Thoracic aorta (tissue), 2 donors: ENCODE measurements at regions not wholly inside any gene's neighbourhood (a gene's known extent, or its start where the extent isn't known, plus 50 kb on each side); places are given as distances from the start of the nearest gene placed in this dataset.

ENCODE experiments used
- ATAC-seq: fragments of 150-250 bp; one replicate; pipeline ENCODE4 v1.8.0; 2017; ENCODE audit warnings: low read depth; ENCODE audit not compliant: insufficient number of reproducible peaks, low FRiP score
- DNase-seq: peaks from one replicate; pipeline ENCODE4 v3.0.0-alpha.2; 2020; ENCODE audit warnings: low spot score
- H3K27ac ChIP-seq, 2 donors: fragments of 200-600 bp; sonication (generic); 1 replicate in 1 of 2; 2 replicates in 1 of 2; pipeline ENCODE4 v1.5.1; 2016; ENCODE audit warnings: mild to moderate bottlenecking in 2 of 2, moderate library complexity in 2 of 2
- H3K27me3 ChIP-seq: fragments of 200-600 bp; sonication (generic); replicated peaks from 2 replicates; pipeline ENCODE4 v1.6.0; 2016; ENCODE audit warnings: mild to moderate bottlenecking; ENCODE audit not compliant: insufficient read depth
- H3K36me3 ChIP-seq: fragments of 200-600 bp; sonication (generic); one replicate; pipeline ENCODE4 v1.5.1; 2016
- H3K4me1 ChIP-seq, 2 donors: fragments of 200-600 bp; sonication (generic); 1 replicate in 1 of 2; 2 replicates in 1 of 2; pipeline versions ENCODE4 v1.5.1 to v1.6.0; 2016; ENCODE audit warnings: low read depth in 2 of 2, mild to moderate bottlenecking in 1 of 2; ENCODE audit not compliant: control insufficient read depth in 1 of 2
- H3K4me3 ChIP-seq: fragments of 200-600 bp; sonication (generic); 2 replicates; pipeline ENCODE4 v1.5.1; 2016; ENCODE audit warnings: mild to moderate bottlenecking
- H3K9me3 ChIP-seq: fragments of 200-600 bp; sonication (generic); 2 replicates; pipeline ENCODE4 v1.5.1; 2016
- CTCF ChIP-seq: fragments of 200-600 bp; sonication (generic); IDR thresholded peaks from one replicate; pipeline ENCODE4 v1.5.1; 2019; ENCODE audit warnings: antibody characterized with exemption

- Histone ChIP-seq H3K27me3 (no peaks in the 10 kb centered on the region), H3K4me1 (no peaks in the 10 kb centered on the region), H3K4me3 (no peak overlapping the region), H3K36me3 (no peaks in the 10 kb centered on the region), H3K27ac (no peak overlapping the region), H3K9me3 (no peaks in the 10 kb centered on the region)
- no peak for ATAC-seq
- no peak for DNase-seq
- no peak for TF ChIP-seq CTCF
Measured at GRCh38 chr16:59048876-59049275, 314.8 kb upstream of the GOT2 start.

- no peak overlapping the region for H3K4me3 ChIP-seq
- H3K36me3 ChIP-seq, result no peaks in the 10 kb centered on the region
- H3K27ac ChIP-seq, result no peak overlapping the region
- H3K4me1 ChIP-seq, result no peaks in the 10 kb centered on the region
- no peak for ATAC-seq
- no peaks in the 10 kb centered on the region for H3K27me3 ChIP-seq
- TF ChIP-seq CTCF, result no peak
- no peaks in the 10 kb centered on the region for H3K9me3 ChIP-seq
- no peak for DNase-seq
Measured at GRCh38 chr16:59047114-59047513, 313.0 kb upstream of the GOT2 start.

DNA sequence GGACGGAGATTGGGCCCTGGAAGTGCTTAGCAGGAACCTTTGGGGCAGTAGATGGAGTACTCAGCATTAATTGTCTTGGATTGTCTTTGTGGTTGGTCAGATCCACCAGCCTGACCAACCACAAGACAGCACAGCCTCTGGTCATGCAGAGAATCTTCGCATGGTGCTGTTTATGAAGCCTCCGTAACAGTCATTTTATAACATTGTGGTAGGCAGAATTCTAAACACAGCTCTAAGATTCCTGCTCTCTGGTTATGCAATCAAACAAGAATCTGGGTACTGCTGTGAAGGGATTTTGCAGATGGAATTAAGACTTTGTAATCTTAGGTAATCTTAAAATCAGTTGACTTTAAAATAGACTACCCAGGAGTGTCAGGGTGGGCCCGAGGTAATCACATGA lies 312.2 kb upstream of the GOT2 start:
- Histone ChIP-seq H3K27me3 (no peaks in the 10 kb centered on the region), H3K9me3 (no peaks in the 10 kb centered on the region), H3K4me1 (no peaks in the 10 kb centered on the region), H3K36me3 (no peaks in the 10 kb centered on the region), H3K4me3 (no peak overlapping the region), H3K27ac (no peak overlapping the region)
- ATAC-seq (no peak), DNase-seq (no peak)
- no peak for TF ChIP-seq CTCF

- Histone ChIP-seq H3K36me3 (no peaks in the 10 kb centered on the region), H3K9me3 (no peaks in the 10 kb centered on the region), H3K4me3 (no peak overlapping the region), H3K4me1 (no peaks in the 10 kb centered on the region), H3K27ac (no peak overlapping the region), H3K27me3 (no peaks in the 10 kb centered on the region)
- no peak for ATAC-seq
- DNase-seq, result no peak
- no peak for TF ChIP-seq CTCF
Measured at GRCh38 chr16:59045501-59045900, 311.4 kb upstream of the GOT2 start.

DNA sequence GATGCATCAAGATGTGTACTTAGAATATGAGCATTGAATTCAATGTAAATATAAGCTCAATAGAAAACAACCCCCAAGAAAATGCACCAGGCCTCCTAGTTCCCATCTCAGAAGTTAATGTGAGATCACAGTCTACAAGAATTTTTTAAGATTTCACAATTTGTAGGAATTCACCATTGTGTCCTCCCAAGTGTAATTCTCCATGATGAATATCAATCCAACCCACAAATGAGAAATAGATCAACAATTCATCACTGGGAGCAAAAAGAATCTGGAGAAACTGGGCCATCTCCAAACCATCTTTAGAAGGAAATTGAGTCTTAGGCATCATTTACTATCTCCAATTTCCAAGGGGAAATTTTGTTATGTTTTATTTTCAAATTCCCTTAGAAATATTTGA lies 310.5 kb upstream of the GOT2 start:
- no peaks in the 10 kb centered on the region for H3K9me3 ChIP-seq
- no peak for ATAC-seq
- DNase-seq, result no peak
- TF ChIP-seq CTCF, result no peak
- H3K4me1 ChIP-seq, result no peaks in the 10 kb centered on the region
- H3K27me3 ChIP-seq, result no peaks in the 10 kb centered on the region
- no peak overlapping the region for H3K27ac ChIP-seq
- H3K4me3 ChIP-seq, result no peak overlapping the region
- H3K36me3 ChIP-seq, result no peaks in the 10 kb centered on the region
